GM12892 (cell line): ENCODE measurements at regions not wholly inside any gene's neighbourhood (a gene's known extent, or its start where the extent isn't known, plus 50 kb on each side); places are given as distances from the start of the nearest gene placed in this dataset.

Experiments
- POLR2A ChIP-seq: IDR thresholded peaks from 2 replicates; pipeline ENCODE4 v1.6.1; 2011; ENCODE audit warnings: low read depth, low read length, control low read depth
- POLR2AphosphoS5 ChIP-seq: IDR thresholded peaks from 2 replicates; pipeline ENCODE4 v1.6.1; 2011; ENCODE audit warnings: low read depth, low read length, control low read depth
- TAF1 ChIP-seq: IDR thresholded peaks from 2 replicates; pipeline ENCODE4 v1.6.1; 2011; ENCODE audit warnings: low read depth, mild to moderate bottlenecking, control low read depth, low read length, borderline replicate concordance

- TF ChIP-seq POLR2A = no peak
- TF ChIP-seq TAF1 = no peak
- TF ChIP-seq POLR2AphosphoS5 = no peak
These were observed 91.9 kb downstream of the ZWINT start for GRCh38 chr10:56269181-56269580.
